Mesothelial cell of epicardium (in vitro differentiated cells): ENCODE measurements at regions not wholly inside any gene's neighbourhood (a gene's known extent, or its start where the extent isn't known, plus 50 kb on each side); places are given as distances from the start of the nearest gene placed in this dataset.

Experiments
- DNase-seq, 2 experiments: peaks; one replicate each; pipeline ENCODE4 v3.0.0; 2021; ENCODE audit warnings: low spot score in 2 of 2; ENCODE audit not compliant: unreplicated experiment in 2 of 2
- H3K27ac Mint-ChIP-seq: 2 replicates; pipeline ENCODE4 v1.8.0; 2021; ENCODE audit warnings: mixed read lengths
- H3K27me3 Mint-ChIP-seq: 2 replicates; pipeline ENCODE4 v1.8.0; 2021; ENCODE audit warnings: low read depth, mixed read lengths
- H3K36me3 Mint-ChIP-seq: 2 replicates; pipeline ENCODE4 v1.8.0; 2021; ENCODE audit warnings: mixed read lengths
- H3K4me1 Mint-ChIP-seq: 2 replicates; pipeline ENCODE4 v1.8.0; 2021; ENCODE audit warnings: mixed read lengths
- H3K4me3 Mint-ChIP-seq: 2 replicates; pipeline ENCODE4 v1.8.0; 2021; ENCODE audit warnings: mild to moderate bottlenecking, moderate library complexity, mixed read lengths
- H3K9me3 Mint-ChIP-seq: 2 replicates; pipeline ENCODE4 v1.8.0; 2021; ENCODE audit warnings: mixed read lengths
- CTCF ChIP-seq: fragments of 200-600 bp; sonication (generic); IDR thresholded peaks from one replicate; pipeline ENCODE4 v1.5.0; 2021; ENCODE audit warnings: antibody characterized with exemption; ENCODE audit not compliant: unreplicated experiment

DNA sequence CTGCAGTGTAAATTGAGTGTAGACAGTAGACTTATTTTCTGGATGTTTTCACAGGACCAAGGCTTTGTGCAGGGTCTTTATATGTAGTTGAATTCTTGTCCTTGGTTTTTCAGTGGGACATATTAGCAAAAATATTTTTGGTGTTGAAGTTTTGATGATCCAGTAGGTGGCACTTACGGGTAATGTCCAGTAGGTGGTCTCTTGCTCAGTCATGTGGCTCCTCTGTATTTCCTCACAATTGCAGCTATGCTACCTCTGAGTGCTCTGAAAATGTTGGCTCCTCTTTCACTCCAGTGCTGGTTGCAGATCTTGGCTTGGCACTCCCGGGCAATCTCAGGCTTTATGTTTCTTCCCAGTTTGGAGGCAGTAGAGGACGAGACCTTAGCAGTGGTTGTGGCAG is 419.8 kb upstream of the AMOT start:
- Mint-ChIP-seq H3K4me3 (no peak overlapping the region), H3K36me3 (no peaks in the 10 kb centered on the region)

DNA sequence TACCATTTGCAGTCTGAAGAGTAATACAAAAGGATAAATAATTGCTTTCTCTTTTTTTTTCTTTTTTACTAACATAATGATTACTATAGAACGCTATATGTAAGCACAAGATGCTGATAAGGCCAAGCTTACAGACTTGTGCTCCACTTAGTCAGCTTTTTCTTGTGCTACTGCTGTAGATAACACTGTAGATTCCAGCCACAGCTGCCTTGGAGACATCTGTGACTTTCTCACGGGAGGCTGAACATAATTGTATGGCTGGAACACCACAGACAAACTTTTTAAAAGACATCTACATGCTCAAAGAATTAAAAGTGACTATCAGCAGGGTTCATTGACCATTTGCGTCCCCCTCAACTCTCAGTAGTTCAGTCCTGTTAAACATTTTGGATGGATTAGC is 381.7 kb upstream of the AMOT start:
- H3K36me3 Mint-ChIP-seq: no peaks in the 10 kb centered on the region
- no peak overlapping the region for H3K27ac Mint-ChIP-seq
- DNase-seq: no peak
- H3K4me1 Mint-ChIP-seq: no peaks in the 10 kb centered on the region
- no peaks in the 10 kb centered on the region for H3K27me3 Mint-ChIP-seq
- no peak for TF ChIP-seq CTCF
- H3K4me3 Mint-ChIP-seq: no peak overlapping the region
- H3K9me3 Mint-ChIP-seq: peaks cover 15% of the 10 kb centered on the region

More for the DNA sequence above, 419.8 kb upstream of the AMOT start:
- Mint-ChIP-seq H3K4me1 (no peaks in the 10 kb centered on the region), H3K27me3 (no peaks in the 10 kb centered on the region), H3K9me3 (peaks cover 13% of the 10 kb centered on the region), H3K27ac (no peak overlapping the region)
- no peak for DNase-seq
- peak; percentile 37 for TF ChIP-seq CTCF

DNA sequence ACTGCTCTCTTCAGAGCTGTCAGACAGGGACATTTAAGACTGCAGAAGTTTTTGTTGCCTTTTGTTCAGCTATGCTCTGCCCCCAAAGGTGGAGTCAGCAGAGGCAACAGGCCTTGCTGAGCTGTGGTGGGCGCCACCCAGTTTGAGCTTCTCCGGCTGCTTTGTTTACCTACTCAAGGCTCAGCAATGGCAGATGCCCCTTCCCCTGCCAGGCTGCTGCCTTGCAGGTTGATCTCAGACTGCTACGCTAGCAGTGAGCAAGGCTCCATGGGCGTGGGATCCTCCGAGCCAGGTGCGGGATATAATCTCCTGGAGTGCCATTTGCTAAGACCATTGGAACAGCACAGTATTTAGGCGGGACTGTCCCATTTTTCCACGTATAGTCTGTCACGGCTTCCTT is 371.4 kb upstream of the AMOT start:
- no peak for TF ChIP-seq CTCF
- DNase-seq: no peak
- Mint-ChIP-seq H3K9me3 (peaks cover 41% of the 10 kb centered on the region), H3K27ac (no peak overlapping the region), H3K4me3 (no peak overlapping the region), H3K27me3 (peaks cover 2% of the 10 kb centered on the region), H3K4me1 (no peaks in the 10 kb centered on the region), H3K36me3 (no peaks in the 10 kb centered on the region)

DNA sequence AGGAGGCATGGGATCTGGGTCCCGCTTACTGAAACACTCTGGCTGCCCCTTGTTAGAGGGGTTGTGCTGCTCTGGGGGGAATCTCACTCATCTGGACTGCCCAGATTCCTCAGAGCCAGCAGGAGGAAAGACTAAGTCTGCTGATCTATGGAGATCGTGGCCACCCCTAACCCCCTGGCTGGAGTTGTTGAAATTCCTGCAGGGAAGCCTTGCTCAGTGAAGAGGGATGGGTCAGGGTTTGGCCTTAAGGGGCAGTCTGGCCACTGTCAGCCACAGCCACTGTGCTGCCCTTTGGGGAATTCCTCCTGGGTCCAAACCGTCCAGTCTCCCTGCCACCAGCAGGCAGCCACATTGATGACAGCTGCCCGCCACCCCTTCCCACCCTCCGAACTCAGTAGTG is 362.0 kb upstream of the AMOT start:
- no peaks in the 10 kb centered on the region for H3K27me3 Mint-ChIP-seq
- no peak for DNase-seq
- no peak overlapping the region for H3K27ac Mint-ChIP-seq
- H3K4me3 Mint-ChIP-seq: no peak overlapping the region
- H3K4me1 Mint-ChIP-seq: no peaks in the 10 kb centered on the region
- H3K9me3 Mint-ChIP-seq: peaks cover 66% of the 10 kb centered on the region
- H3K36me3 Mint-ChIP-seq: no peaks in the 10 kb centered on the region
- no peak for TF ChIP-seq CTCF

DNA sequence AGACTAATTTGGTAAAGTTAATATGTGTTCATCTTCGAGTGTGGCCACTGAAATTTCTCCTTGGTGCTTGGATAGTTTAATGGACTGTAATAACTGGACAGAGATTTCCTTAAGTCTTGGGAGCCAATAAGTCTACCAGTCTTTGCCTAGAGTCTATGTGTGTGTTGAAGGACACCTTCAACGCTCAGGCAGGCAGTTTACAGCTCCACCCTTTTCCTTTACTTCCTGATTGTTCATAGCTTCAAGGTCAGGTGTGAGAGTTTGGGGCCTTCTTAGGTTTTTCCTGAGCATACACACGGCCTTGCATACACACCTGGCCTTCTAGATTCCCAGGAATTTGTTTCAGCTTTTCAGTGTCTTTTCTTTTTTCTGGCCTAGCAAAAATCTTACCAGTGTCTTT is 355.3 kb upstream of the AMOT start:
- no peak for TF ChIP-seq CTCF
- H3K27ac Mint-ChIP-seq: no peak overlapping the region
- H3K36me3 Mint-ChIP-seq: no peaks in the 10 kb centered on the region
- H3K9me3 Mint-ChIP-seq: peaks cover 34% of the 10 kb centered on the region
- H3K4me1 Mint-ChIP-seq: no peaks in the 10 kb centered on the region
- H3K4me3 Mint-ChIP-seq: no peak overlapping the region
- DNase-seq: no peak
- no peaks in the 10 kb centered on the region for H3K27me3 Mint-ChIP-seq

GRCh38 chrX:113192418-113192817 is 351.8 kb upstream of the AMOT start:
- Mint-ChIP-seq H3K4me1 (no peaks in the 10 kb centered on the region), H3K9me3 (peaks cover 13% of the 10 kb centered on the region), H3K27ac (no peak overlapping the region), H3K4me3 (no peak overlapping the region), H3K27me3 (no peaks in the 10 kb centered on the region), H3K36me3 (no peaks in the 10 kb centered on the region)
- no peak for TF ChIP-seq CTCF
- no peak for DNase-seq
